Left kidney (tissue), 1 donor: ENCODE measurements at regions not wholly inside any gene's neighbourhood (a gene's known extent, or its start where the extent isn't known, plus 50 kb on each side); places are given as distances from the start of the nearest gene placed in this dataset.

Source experiments
- DNase-seq: peaks from one replicate; pipeline ENCODE4 v3.0.0-alpha.2; 2013

DNA sequence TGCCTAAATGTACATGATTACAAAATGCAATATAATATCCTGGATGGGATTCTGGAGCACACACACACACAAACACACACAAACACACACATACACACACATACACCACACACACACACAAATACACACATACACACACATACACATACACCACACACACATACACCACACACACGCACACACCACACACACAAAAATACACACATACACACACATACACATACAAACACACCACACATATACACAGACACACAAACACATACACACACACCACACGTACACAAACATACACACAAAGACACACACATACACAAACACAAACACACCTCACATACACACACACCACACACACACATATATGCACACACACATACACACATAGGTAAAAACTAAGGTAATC is 134.6 kb upstream of the SYNDIG1 start:
- no peak for DNase-seq

- no peak for DNase-seq
Observed at GRCh38 chr20:24332956-24333355, 136.5 kb upstream of the SYNDIG1 start.

GRCh38 chr20:24331939-24332338 is 137.5 kb upstream of the SYNDIG1 start:
- DNase-seq = no peak

- no peak for DNase-seq
Observed at GRCh38 chr20:24328901-24329300, 140.5 kb upstream of the SYNDIG1 start.

DNA sequence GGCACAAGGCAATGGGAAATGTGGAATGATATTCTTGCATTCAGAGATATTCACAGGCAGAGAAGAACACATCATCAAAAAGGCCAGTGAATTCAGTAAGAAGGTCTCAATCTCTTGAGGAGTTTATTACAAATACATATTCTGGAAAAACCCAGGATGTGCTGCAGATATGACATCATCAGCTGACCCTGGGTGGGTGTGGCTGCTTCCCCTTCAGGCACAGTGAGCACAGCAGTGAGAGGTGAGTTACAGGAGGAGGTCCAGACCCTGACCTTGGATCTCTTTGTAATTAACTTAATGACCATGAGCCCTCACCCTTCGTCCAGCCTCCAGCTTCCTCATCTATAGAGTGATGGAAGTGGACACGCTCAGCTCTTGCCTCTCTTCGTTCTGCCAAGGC is 147.5 kb upstream of the SYNDIG1 start:
- no peak for DNase-seq

DNA sequence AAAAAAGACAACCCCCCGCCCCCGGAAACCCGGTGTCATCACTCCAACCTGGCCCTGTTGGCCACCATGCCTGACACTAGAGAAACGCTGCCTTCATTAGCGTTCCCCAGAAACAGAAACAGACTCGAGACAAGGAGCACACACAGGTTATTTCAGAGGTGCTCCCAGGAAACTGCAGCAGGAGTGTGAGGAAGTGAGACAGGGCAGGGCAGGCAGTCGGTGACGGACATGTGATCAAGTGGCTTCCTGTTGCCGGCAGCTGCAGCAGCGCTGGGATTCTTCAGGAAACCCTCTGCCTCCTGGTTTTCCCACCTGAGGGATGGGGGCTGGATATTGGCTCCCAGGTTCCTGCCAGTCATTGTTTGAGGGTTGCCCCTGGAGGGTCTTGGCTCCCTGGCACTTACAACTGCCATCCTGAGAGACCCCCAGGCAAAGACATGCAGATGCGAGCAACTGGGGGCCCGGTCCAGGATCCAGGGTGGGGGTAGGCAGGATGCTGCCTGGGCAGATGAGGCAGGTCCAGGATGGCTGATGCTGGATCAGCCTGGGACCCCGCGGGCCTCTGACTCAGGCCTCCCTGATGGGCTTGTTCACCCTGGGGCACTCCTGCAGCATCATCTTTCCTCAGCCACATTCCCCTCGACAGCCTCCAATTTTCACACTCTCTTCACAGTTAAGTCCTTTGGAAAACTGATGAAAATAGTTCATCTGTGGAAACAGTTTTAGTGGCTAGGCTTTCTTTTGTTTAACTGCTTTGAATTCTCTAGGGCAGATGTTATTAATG is 150.7 kb upstream of the SYNDIG1 start:
- no peak for DNase-seq

- DNase-seq = no peak
Observed at GRCh38 chr20:24317224-24317623, 152.2 kb upstream of the SYNDIG1 start.

DNA sequence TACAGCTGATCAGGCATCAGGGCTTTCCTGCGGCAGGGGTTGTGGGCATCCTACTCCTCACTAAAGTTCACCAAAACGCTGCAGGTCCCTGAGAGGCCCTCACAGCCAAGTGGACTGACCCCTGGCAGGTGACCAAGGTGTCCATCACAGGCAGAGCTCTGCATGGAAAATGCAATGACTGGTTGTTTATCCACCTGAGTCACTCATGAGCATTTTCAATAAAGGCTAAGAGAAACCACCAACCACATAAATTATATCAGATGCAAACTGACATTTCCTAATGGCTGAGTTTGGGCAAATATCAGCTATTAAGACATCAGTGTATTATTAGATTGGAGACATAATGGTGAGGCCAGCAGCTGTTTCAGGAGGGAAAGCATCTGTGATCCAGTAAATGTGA is 152.7 kb upstream of the SYNDIG1 start:
- DNase-seq = no peak

DNA sequence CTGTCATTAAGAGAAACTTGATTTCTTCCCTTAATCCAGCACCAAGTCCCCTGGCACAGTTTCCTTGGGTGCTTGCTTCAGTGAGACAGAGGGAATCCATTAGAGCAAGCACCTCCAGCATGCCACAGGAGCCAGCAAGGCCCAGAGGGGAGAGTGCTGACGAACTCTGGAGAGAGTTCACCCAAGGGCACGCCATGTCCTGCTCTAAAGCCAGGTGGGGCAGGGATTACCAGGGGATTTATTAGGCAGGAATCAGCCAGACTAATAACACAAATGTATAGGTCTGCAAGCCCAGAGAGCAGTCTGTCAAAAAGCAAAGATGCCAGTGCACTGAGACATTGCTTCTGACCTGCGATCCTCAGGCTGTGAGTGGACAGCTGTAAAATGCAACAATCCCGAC is 155.4 kb upstream of the SYNDIG1 start:
- no peak for DNase-seq

DNA sequence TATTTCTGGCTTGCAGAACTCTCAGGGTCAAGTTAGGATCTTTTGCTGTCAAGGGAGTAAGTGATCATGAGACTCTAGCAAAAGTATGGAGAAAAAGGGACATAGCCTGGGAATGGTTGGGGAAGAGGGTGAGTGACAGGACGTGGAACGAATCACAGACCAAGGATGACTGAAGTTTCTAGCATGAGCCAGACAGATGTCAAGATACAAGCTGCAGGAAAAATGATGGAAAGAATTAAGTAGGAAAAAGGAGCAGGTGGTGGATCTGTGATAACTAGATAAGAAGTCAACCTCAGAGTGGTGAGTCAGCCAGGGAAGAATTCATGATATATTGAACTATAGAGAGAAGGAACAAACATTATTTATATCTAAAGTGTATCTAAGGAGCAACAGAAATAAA is 159.8 kb upstream of the SYNDIG1 start:
- no peak for DNase-seq

DNA sequence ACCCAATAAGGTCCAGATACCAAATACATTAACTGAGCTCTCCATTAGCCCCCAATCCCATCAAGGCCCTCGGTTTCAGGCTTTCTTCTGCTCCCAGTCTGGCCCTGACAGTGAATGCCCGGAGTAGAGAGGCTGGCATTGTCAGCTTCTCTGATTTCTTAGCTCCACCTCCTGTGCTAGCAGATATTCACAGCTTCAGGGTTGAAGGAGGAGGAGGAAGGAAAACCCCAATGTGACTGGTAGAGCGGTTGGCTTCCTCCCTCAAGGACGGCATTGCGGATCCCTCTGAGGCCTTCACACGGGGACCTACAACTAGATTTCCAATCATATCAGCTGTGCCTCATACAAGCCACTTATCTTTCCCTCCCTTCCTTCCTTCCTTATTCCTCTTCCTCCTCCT is 164.1 kb upstream of the SYNDIG1 start:
- DNase-seq = no peak

DNA sequence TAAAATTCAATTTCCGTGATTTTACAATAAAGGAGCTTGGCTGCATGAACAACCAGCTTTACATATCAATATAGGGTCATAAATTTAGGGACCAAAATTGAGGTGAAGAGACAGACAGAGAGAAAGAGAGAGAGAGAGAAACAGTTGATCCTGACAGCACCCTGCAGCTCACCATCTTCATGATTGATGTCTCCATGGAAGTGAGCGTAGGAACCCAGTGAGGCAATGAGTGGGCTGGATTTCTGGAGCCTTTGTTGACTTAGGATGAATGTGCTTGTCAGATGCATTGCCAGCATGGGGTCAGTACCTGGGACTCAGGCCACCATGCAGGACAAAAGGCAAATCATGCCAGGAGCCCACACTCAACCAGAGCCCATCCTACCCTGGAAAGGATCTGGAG is 165.1 kb upstream of the SYNDIG1 start:
- DNase-seq = no peak

DNA sequence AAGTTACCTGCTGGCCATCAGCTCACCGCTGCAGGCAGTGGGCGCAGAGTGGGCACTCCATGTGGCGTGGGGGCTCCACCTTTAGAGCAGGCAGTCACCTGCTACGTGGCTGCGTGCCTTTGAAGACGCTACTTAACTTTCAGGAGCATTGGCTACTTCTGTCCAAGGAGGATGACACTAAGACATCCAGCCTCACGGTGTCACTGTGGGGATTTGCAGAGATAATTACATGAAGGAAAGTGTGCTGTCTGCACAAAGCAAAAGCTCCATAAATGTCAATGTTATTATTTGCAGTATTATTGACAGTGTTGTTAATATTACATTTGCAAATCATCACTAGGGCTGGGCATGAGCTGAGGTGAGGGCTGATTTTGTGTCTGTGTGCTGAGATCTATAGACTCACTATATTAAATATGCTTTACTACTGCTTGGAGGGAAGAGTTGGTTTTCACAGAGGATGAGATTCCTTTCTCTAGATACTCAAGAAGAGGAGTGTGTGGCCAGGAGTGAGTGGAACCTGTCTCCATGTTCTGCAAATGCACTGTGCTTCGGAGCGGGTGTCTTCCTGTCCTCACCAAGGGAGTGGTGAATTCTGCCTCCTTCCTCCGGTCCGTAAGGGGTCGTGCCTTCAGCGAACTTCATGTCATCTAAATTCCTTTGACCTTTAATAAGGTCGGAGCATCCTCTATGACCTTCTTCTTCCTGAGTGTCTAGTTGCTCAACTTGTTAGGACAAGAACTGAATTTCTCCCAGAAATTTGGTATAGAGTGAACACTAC is 165.8 kb upstream of the SYNDIG1 start:
- no peak for DNase-seq

DNA sequence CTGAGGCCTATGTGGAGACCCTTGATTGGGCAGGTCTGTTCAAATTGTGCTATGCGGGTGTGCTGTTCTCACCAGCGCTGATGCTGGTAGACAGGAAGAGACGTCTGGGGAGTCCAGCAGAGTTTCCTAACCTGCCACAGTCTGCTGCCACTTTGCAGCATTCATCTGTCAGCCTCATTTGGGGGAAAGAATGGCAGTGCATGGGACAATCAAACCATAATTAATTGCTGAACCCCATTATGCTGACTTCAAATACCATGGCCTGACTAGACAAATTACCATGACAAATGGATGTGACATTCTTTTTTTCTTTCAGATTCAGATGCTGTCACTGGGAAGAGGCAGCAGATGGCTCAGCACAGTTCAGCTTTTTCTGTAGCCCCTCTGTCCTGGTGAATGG is 171.4 kb upstream of the SYNDIG1 start:
- DNase-seq = no peak

DNA sequence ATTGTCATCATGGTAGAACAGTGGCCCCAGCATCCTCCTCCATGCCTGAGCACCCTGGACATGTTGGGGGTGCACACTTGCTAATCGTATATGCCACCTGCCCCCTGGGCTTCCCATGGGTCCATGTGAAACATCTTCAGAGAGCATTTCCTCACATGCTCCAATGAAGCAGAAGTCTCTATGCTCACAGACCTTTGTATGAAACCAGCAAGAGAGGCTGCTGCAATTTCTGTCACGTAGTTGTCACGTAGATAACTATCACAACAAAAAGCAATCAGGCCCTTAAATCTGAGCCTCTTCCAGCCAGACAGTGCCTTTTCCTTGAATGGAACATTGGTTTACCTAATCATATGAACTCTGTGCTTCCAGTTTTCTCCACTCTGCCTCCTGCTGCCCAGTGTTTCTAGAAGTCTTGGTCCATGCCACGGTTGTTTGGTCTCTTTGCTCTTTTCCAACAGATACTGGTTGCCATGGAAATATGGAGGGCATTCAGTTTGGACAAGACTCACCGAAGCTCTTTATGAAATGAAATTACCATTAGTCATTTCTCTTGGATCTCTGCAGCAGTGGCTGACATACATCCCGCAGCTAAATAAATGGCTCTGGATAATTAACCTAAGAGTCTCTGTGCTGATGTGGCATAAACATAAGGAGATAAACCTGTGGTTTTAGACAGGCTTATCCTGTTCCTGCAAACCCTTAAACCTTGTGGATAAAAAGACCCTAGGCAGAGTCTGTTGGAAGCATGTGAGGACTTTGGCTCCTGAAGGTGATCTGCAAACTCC is 172.8 kb upstream of the SYNDIG1 start:
- DNase-seq = no peak

DNA sequence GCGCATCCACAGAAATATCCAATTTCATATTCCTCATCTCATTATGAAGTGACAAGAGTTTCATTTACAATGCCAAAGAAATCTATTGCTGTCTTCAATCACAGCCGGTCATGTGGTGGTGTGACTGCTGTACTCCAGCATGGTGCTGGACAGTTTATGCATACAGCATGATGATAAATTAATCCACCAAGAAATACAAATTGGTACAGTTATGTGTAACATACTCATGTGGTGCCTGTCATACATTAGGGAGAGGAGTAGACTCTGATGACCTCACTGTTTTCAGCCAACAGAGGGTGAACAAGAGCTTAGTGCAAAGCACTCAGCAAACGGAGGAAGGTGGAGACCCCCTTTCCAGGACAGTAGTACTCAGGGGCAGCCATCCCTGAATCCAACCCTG is 178.4 kb upstream of the SYNDIG1 start:
- DNase-seq = no peak

GRCh38 chr20:24289737-24290481 is 179.5 kb upstream of the SYNDIG1 start:
- DNase-seq = no peak

DNA sequence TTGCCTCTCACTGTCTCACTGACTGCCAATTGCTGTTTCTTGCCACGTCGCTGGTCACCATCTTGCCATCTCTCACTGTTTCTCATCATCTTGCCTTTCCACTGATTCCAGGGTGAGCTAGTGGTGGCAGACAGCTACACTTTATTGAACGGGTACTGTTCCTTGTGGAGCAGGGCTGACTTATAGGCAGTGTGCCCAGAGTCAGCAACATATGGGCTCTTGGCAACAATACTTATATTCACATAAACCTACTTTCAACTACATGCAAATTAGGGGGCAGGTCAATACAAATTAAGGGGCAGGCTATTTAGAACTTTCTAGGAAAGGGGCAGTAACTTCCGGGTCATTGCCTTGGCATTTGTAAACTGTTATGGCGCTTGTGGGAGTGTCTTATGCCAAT is 186.2 kb upstream of the SYNDIG1 start:
- DNase-seq = no peak

DNA sequence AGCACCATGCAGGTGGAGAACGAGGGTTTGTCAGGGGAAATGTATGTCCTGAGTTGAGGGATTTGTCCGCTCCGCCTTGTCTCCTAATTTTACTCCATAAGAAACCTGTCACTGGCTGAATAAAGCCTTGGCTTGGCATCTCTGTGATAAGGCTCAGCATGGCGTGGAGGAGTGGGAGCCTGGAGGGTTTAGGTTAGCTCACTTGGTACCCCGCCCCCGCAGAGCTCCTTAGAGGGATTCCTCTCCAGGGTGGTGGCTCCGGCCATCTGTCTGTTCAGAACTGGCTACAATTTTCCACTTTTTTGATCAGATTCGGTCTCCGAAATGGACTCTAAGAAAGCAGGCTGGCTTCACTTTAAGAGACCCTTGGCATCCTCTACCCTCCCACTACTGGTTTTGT is 192.2 kb upstream of the SYNDIG1 start:
- no peak for DNase-seq

DNA sequence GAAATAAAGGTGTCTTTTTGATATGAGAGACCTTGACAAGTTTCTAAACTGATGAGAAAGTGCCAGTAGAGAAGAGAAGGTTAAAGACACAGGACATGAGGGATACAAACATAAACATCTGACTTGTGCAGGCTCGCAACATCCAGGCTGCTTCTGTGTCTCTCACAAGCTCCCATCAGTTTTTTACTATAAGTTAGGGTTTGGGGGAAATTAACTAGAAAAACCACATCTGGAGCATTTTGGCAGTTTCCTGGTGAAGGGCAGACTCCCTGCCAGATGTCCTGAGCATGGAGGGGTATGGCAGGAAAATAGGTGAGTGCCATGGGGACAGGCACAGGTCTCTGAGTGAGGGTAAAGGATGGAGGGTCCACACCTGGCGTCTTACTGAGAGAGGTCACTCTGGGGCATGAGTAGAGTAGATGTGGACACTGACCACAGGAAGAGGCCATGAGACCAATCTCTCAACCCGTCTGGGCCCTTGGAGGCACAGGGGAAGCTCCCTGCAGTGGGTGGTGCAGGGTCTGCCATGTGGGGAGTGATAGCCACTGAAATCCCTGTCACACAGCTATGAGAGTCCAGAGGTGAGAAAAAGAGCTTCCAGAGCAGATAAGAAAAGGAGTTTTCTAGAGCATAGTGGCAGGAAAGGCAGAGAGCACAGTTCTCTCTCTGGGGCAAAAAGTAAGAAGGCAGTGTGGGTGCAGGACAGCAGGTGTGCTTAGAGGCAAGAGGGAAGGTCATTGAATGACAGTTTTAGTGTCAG is 193.3 kb upstream of the SYNDIG1 start:
- no peak for DNase-seq

GRCh38 chr20:24273251-24273650 is 196.2 kb upstream of the SYNDIG1 start:
- DNase-seq = no peak

- no peak for DNase-seq
Observed at GRCh38 chr20:24261351-24261750, 208.1 kb upstream of the SYNDIG1 start.
